Activated T-helper 9 cell treated with anti-CD3 and anti-CD28 coated beads, Interleukin-2, amount 50 U/mL, for 16 hours (primary cell): ENCODE measurements at regions not wholly inside any gene's neighbourhood (a gene's known extent, or its start where the extent isn't known, plus 50 kb on each side); places are given as distances from the start of the nearest gene placed in this dataset.

Experiments
- DNase-seq: peaks from one replicate; pipeline ENCODE4 v3.0.0-alpha.2; 2020; ENCODE audit warnings: low read depth

DNA sequence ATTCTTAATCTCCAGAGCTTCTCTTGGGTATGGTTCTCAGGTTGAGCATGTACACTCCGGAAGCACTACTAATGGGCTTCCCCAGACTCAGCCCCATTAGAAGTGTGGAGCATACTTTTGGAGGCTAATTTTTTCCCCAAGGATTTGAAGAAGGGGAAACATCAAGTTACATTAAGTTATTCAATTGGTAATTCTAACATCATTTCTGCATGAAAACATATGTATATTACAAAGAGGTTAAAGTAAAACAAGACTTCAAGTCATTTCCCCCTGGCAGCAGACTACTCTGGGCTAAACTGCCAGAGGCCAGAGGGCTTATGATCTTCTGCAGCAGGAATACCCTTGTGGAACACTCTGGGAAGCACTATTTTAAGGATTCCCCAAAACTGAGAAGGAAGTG, 227.7 kb upstream of the STK17B start:
- no peak for DNase-seq

DNA sequence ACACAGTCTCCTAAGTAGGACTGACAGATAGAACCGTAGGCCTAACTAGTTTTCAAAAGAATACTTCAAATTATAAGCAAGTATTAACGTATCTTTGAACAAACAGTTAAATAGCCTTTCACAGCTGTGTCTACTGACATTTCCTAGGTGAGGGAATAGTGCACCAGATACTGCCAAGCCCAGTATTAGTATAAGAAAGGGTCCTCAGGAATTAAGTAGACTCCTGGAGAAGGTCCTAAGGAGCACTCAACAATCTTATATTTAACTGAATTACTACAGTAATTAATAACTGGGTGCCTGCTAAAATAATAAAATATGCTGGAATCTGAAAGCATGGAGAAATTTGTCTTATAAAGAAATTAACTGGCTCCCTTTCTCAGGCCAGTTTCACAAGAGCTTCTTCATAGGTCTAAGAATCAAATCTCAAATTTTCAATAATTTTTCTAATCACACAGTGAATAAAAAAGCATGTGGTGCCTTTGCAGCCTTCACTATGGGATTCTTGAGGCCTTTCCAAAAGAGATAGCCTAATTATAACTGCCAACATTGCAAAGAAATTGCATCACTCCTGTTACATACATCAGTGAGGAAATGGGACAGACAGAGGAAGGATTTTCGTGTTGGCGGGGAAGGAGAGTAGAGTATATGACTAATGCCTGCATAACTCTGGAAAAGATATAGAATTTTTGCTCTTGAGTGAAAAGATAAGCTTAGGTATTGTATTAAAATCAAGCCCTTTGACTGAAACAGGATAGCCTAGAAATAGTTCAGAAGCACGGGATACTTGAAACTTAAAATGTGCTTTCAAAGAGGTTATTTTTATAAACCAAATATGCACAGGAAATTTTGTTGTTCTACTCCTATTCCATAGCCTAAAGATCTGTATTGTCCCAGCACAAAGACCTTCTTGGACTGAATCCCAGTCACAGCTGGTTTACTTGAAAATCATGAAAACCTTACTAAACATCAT, 228.6 kb upstream of the STK17B start:
- no peak for DNase-seq

DNA sequence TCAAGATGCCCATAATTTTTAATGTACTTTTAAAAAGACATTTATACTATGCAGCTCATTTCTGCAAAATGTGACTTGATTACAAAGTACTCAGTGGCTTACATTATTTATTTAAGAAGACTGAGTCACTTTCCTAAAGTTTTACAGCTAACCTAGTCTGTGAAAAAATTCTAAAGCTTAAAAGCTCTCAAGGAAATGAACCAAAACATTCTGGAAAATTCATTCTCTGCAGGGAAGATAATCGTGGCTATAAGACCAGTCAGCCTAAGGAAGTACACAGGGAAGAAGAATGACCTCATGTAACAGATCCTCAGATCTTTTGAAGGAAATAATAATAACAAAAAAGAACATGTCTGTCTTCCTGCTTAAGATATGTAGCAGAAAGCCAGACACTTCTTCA, 232.1 kb upstream of the STK17B start:
- DNase-seq = no peak

DNA sequence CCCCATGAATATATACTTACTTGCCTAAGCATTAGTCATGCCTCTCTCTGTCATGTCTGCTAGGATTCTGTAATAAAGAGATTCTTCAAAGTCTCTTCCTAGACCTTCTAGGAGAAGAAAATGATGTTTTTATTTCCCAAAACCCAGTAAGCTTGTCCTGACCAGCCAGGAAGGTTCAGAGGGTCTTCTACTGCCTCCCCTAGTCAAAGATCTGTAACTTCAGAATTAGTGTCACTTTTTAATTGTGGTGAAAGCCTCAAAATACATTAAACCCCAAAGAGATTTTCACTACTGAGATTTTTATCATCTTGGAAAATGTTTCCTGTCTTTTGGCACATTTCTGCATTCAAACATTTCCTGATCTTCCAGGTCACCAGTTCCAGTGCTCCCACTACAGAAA, 232.9 kb upstream of the STK17B start:
- no peak for DNase-seq

DNA sequence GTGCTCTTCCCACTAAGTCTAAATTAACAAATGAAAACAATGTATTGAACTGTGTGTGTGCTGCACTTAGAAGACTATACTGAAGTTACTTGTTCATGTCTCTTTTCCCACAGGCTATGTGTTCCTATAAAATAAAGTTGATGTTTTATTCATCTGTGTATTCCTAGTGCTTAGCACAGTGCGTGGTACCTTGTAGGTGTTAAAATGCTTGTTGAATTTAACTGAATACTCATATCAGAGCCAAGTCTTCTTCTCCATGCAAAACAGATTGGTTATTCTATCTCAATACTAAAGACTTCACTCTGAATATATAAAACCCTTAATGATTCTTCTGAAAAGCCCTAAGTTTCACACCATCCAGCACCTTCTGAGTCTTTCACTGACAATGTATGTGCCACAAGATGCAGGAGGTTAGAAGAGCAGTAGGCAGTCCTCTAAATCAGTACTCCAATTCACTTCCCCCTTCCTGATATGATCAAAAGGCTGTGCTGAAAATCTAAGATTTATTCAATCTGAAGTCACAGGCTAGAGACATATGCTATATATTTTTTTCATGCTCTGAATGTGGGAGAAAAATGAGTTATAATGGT, 231.7 kb upstream of the CCDC150 start:
- DNase-seq = no peak

DNA sequence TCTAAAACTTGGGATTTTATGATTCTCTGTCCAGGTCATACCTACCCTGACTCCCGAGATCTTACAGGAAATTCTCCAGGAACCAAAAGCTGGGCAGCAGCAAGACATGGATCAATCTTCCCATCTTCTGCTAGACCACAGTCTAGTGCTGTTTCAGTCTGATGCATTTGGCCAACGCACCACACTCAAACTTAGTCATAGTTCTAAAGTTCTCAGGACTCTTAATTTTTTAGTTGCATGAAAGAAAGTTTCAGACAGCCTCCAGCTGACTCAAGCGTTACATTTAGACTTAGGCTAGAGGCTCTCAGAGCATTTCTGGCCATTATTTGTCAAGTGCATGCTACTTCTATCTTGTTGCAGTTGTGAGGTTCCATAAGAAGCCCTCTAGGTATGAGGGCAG, 230.1 kb upstream of the CCDC150 start:
- no peak for DNase-seq

DNA sequence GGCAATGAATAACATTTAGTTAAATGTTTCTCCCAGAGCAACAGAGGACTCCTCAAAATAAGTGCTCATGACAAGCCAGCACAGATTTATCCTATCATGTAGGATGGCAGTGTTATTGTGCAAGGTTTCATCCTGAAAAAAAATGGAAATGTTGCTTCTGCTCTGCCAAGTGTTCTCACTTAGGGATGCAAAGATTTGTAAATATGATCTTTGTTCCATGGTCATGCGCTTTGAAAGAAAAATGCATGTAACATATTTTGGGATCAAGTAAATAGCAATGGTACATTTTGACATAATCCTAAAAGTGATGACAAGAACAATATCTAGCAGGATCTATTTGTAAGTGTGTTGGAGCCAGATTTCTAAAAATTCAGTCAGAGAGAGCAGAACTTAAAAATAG, 229.5 kb upstream of the CCDC150 start:
- DNase-seq = no peak

DNA sequence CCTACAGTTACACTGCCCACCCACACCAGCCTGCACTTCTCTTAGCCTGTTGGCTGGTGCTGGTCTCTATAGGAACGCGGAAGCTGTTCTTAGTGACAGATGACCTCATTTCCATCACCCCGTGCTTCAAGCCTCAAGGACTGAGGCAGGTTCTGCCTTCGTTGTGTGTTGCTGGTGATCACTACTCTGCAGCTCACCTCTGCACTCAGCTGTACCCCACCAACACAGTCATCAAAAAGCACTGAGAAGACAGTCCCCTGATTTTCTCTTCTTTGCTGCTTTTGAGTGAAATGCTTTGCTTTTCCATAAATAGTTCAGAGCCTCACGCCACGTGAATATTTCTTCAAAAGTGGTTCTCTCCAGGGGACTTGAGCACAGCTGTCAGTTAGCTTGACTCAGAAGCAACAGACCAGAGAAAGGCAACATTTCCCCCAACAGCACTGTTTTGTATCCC, 225.7 kb upstream of the CCDC150 start:
- DNase-seq = no peak

DNA sequence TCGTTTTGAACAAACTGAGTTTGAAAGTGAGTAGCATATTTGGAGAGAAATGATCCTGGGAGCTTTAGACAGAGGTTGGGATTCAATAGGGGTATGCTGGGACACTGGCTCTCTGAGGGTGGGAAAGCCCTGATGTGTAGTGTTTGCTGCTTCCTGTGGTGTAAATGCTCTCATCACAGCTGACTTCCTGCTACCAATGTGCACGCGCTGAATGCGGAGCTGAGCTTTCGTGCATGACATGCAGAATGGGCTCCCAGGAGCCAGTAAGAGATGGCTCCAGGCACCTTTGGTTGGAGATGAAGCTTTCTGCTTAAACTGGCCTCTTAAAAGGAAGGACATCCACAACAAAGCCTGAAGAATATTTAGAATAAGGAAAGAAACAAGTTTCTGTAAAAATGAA, 224.1 kb upstream of the CCDC150 start:
- DNase-seq = no peak

DNA sequence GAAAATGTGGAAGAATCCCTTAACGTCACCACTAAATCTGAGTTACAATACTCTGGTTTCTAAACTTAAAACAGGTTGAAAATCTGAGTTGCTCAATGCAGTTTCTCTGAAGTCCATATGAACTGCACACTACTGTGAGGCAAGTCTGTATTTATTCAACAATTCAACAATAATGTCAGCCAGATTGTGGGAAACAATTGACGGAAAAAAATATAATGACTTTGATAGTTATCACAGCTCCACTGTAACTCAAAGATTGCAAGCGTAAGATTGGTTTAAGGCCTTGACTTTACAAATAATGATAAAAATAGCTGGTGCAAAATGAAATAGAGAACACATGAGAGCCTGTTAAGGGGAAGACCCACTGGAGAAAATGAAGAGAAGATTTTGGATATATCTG, 219.4 kb upstream of the CCDC150 start:
- DNase-seq = no peak

DNA sequence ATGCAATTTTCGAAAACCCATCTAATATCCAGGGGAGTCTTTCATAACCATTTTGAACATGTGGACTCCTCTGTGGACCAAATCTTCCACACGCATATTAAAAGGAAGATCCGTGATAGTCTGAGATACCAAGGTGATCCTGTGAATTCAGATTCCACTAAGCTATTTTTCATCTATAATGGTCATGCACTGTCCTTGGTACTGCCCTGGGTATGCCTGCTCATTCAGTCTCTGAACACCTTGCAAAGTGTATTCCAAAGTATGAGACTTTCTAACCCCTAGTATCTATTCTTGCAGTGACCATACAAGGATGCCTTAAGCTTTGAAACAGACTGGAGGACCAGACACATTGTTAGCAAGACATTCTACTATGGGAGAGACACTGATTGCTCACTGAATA, 217.6 kb upstream of the CCDC150 start:
- no peak for DNase-seq

DNA sequence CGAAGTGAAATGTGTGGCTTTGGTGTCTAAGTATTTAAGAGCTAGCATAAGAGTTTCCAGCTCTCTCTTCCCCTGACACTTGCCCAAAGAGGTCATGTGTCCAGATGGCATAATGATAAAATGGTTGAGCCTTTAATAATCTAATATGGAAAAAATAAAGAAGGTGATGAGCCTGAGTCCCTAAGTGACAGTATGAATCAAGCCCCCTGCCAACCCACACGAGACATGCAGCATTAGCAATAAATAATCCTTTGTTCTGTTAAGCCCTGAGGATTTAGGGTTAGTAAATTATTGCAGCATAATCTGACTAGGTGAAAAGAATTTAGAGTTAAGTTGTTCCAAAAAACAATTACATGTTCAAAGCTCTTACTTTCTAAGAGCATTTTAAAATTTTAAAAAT, 217.2 kb upstream of the CCDC150 start:
- no peak for DNase-seq

DNA sequence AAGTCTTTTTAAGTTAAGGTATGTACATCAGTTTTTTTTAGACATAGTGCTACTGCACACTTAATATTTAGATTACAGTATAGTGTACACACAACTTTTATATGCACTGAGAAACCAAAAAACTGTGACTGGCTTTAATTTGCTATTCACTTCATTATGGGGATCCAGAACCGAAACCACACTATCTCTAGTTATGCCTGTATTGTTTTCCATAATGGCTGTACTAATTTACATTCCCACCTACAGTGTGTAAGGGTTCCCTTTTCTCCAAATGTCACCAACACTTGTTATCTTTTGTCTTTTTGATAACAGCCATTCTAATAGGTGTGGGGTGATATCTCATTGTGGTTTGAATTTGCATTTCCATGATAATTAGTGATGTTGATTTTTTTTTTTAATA, 213.4 kb upstream of the CCDC150 start:
- no peak for DNase-seq

DNA sequence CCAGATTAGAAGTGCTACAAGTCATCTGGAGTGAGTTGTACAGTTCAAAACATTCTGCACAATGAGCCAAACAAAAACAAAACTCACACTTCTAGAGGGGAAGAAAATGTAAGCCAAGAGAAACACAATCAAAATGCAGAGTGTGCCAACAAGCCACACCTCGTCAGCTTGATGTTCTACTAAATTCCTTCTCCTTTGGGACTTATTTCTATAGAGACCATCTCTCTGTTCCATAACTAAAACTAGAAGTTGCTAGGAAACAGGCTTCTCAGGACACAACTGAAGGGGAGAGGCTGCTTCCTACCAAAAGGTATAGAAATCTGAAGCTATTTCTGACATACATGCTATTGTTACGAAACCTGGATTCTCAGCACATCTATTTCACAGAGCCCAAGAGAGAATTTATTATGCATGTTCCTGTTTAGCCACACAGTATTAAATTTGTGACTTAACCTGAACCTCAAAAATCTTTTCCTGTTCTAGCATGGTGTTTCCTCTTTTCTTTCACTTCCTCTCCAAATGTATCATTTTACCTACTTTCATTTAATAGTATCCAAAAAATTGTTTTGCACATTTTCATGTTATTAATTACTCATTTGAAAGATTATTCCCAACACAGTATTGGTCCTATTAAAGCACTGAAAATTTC, 211.4 kb upstream of the CCDC150 start:
- DNase-seq = no peak

DNA sequence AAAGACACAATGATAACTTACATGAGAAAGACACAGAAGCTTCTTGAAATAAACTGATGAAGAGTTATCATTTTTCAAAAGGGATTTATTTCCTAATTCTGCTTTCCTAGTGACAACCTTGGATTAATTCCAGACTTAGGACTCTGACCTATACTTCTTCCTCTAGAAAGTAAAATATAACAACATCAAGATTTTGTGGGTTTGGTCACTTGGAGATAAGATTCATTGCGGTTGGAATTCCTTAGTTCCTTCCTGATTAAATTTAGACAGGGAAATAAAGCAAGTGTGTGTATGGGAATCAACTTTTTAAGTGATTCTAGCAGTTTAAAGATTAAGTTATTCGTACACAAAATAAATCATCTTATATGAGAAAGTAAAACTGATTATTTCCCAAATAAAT, 208.4 kb upstream of the CCDC150 start:
- no peak for DNase-seq

DNA sequence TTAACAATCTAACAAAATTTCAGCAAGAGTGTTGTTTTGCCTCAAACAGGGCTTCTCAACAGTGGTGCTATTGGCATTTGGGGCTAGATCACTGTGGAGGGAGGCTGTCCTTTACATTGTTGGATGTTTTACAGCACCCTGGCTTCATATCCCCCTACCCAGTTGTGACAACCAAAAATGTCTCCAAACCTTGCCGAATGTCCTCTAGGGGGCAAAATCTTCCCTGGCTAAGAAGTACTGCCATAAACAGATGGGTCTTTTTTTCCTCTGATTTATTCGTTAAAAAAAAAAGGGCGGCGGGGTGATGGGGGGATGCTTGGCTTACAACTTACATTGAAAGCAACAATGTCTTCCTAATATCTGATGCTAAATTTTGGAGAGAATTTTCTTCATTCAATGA, 207.6 kb upstream of the CCDC150 start:
- no peak for DNase-seq

DNA sequence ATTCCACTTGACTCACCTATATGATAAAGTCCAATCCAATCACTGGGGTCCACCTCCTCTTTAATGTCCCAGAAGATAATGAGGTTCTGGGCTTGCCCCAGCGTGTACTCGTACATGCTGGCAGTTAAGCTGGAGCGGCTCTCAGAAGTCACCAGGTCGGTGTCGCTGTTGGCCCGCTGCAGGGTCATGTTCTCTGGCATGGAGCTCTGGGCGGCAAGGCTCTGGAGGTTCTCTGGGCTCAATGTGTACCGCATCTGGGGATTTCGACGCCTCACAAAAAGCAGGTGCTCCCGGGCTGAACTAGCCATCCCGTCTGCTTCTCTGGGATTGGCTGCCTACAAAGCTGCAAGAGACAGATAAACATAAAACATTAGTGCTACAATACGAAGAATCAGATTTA, 206.4 kb upstream of the CCDC150 start:
- no peak for DNase-seq

DNA sequence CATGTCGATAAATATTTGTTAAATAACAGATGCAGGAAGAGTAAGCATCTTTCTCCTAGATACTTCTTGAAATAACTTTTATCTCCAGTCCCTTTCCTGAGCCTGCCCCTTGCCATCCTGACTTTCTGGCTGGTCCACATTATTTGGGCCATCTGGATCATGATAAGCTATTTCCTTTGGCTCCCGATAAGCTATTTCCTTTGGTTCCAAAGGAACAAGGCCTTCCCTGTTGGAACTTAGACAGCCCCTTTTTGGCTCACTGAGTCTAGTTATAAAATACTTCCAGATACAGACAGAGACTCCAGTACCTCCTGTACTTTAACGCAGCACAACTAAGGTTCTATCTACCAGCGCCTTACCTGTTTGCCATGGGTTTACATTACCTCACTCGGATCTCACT, 205.3 kb upstream of the CCDC150 start:
- no peak for DNase-seq

DNA sequence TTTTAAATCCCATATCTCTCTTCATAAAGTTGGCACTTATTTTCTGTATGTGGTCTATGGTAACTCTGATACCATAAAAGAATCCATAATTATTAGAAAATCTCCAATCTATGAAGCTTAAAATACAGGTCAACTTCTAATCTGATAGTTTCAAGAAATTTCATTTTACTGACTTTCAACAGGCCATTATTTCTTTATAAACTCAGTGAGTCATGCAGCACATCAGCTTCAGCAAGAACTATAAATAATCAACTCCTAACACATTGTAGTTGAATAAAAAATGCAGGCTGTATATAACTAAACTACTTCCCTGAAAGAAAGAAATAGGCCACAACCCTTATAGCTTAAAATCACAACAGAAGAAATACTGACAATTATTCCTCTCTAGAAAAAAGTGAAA, 204.3 kb upstream of the CCDC150 start:
- DNase-seq = no peak

DNA sequence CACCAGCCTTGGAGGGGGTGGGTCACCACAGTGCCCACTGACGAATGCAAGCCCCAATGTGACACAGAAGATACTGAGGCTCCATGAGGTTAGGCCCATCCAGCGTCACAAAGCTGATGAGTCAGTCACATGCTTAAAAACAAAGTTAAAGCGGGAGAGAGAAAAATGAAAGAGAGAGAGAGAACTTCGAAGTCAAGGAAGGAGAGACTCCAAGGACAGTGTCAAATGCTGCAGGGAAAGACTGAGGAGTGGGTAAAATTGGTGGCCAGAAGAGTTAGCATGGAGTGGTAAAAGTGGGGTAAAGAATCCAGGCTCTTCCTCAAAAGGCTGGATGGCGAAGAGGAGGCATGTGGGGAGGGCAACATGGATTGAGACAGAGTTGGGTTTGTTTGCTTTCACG, 201.9 kb upstream of the CCDC150 start:
- no peak for DNase-seq

DNA sequence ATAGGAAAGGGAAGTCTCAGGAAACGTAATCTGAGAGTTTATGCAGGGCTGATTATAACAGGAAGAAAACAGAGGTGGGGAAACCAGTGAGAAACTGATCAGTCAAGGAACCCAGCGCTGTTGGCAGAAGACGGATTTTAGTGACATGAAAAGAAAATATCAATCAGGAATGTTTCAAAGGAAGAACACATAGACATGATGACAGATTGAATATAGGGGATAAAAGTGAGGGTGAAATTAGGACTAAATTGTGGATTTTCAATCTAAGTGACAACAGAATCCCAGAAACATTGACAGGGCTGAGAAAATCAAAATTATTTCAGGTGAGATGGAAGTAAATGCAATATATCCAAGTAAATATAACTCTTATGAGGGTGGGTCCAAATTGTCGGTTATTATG, 199.8 kb upstream of the CCDC150 start:
- DNase-seq = no peak

DNA sequence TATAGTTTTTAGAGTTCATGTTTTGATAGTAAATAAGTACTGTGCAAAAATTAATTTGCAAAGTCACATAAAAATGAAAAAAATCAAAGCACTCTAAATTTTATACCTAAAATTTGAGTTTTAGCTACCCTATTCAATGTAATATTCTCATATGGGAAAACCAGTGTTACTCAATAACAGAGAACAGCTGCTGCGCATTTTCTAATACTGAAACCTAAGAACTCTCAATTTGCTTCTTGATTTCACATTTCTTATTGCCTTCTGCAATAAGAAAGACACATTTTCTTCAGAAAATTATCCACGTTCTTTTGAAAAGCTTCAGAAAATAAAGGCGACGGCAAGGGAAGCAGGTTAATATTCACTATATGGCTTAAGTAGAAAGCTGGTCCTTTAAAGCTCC, 199.1 kb upstream of the CCDC150 start:
- DNase-seq = no peak

DNA sequence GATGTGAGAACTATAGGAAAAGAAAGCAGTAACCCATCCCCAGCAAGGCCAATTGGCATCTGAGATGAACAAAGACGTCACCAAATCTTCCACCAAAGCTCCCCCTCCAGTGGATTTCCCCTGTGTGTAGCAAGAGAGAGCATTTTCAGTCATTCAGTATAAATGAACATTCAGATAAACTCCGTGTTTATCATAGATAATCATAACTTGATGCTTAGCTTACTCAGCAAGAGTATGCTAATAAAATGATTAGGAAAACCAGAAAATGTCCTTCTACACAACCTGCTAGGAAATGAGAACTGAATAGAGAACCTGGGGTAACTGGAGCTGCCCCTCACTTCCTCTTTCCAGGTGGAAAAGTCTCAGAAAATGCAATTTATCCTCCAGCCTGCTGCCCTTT, 198.0 kb upstream of the CCDC150 start:
- no peak for DNase-seq
